ENCODE measurements at regions not wholly inside any gene's neighbourhood (a gene's known extent, or its start where the extent isn't known, plus 50 kb on each side); places are given as distances from the start of the nearest gene placed in this dataset.

DNA sequence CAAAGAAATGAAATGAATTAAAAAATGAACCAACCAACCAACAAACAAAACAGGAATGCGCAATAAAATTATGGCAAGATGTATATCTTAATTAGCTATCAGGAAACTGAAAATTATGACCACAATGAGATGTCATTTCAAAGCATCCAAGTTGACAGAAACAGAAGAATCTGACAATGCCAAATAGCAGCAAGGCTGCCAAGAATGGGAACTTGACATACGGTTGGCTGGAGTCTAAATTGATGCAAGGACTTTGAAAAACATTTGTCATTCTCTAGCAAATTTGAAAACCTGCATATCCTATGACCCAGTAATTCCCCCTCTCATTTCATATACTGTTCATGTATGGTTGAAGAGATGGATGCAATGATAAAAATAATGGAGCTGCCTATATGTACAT, 1262.6 kb downstream of the TBC1D22A start:
- no peak overlapping the region for H3K4me3 ChIP-seq (ENCODE audit: low read depth, low read length)

DNA sequence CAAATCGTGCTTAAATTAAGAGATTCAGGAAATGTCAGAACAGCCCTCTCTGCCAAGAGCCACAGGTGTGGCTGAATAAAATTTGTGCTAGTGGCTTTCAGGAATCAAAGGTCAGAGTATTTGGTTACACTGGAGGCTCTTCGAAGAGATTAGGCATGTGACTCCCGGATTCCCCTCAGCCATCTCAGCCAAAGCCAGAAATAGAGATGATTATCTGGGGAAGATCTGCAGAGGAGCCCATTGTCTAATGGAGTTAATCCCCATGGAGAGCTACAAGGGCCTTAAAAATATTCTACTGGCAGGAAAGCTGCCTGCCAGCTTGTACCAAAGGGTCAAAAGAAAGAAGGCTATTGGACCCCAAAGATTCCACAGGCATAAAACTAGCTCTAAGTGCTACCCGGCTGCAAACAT, 1259.5 kb downstream of the TBC1D22A start:
- H3K4me3 ChIP-seq (ENCODE audit: low read depth, low read length): no peak overlapping the region

DNA sequence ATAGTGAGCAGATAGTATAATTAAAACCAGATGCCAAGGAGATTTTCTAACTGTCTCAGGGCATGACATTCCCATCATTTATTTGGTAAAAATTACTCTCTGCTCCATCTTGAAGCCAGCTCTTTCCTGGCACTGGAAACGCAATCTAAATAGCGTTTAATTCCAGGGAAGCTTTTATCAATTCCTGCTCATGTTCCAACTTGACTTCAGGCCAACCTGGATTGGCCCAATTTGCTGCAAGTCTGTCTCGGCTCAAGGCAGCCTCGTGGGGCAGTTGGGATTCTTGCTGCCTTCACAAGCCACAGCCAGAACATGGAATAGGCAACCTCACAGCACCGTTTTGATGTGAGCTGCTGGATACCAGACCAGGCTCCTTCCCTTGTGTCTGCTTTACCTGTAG, 1255.9 kb downstream of the TBC1D22A start:
- H3K4me3 ChIP-seq (ENCODE audit: low read depth, low read length): no peak overlapping the region

DNA sequence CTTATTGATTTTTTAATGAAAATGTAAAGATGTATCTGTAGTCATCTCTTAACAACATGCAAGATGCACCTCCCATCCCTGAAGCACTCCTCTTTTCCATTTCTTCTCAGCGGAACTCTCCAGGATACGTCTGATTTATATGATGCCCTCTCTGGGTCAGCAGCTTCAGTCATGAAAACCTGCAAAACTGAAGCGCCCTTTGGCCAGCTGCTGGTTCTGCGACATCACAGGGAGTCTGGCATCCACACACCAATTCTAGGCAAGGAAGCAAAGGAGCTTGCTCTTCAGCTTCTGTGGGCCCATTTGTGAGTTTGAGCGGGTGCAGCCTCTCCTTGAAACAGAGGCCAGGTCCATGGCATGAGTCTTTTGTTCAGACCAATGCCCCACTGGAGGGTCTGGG, 1253.3 kb downstream of the TBC1D22A start:
- H3K4me3 ChIP-seq (ENCODE audit: low read depth, low read length): no peak overlapping the region

DNA sequence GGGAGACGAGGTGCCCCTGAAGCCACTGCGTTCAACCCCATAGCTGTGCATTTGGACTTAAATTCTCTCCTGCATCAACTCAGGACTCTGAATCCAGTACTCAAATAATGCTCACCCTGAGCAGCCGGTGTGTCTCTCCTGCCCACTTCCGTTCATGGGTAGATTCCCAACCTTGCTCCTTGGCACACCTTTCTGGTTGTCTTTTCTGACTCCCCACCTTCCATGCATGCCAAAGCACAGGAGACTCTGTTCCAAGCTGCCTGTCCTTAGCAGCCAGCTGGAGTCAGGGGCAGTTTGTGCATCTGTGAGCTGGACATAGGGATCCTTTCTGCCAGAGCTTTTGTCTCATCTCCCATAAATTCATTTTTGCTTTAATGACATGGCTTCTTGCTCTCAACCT, 1242.5 kb downstream of the TBC1D22A start:
- no peak overlapping the region for H3K4me3 ChIP-seq (ENCODE audit: low read depth, low read length)

DNA sequence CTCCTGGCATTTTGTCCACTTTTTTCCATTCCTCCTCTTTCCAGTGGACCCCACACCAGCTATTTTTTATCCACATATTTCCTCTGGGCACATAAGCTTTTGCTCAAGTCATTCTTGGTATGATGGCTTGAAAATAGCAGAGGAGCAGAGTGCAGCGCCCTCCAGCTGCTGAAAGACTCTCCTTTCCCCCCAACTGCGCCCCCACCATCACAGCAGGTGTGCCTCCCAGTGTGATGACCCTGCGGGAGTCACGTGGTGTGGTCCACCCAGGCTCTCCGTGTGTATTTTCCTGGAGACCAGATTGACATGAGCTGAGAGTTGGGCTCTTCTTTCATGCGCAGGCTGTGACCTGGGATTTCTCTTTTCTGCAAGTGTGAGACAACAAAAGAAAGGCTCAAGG, 1241.6 kb downstream of the TBC1D22A start:
- no peak overlapping the region for H3K4me3 ChIP-seq (ENCODE audit: low read depth, low read length)

DNA sequence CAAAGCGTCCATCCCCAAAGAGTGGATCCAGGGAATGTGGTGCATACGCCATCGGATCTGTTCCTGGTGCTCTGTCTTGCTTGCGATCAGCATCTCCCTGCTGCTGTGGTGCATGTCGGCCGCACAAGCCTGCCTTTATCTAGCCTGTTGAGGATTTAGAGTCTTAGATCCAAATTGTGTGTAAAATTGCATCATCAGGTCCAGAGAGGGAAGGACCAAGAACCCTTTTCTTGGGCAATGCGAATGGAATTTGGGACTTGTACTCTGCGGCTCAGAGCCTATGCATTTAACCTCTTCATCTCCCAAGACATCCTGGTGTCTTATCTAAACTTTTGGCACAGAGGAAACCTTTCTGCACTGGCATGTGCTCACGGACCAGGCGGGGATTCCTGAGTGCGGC, 1238.7 kb downstream of the TBC1D22A start:
- no peak overlapping the region for H3K4me3 ChIP-seq (ENCODE audit: low read depth, low read length)

DNA sequence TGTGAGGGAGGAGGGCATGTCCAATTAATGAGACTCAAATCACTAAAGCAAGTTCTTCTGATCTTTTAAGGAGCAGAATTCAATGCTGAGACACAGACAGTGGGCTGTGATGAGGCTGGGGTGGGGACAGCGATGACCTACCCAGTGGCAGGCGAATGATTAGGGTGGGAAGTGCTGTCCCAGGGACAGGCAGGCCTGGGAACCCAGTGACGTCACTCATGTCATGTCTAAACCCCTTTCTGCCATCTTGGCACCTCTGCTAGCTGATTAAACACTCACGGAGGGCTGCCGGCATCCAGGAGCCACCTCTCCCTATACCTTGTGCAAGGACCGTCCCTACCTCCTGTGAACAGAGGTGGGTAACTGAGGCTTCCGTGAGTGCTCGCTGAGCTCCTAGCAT, 1235.2 kb downstream of the TBC1D22A start:
- no peak overlapping the region for H3K4me3 ChIP-seq (ENCODE audit: low read depth, low read length)

DNA sequence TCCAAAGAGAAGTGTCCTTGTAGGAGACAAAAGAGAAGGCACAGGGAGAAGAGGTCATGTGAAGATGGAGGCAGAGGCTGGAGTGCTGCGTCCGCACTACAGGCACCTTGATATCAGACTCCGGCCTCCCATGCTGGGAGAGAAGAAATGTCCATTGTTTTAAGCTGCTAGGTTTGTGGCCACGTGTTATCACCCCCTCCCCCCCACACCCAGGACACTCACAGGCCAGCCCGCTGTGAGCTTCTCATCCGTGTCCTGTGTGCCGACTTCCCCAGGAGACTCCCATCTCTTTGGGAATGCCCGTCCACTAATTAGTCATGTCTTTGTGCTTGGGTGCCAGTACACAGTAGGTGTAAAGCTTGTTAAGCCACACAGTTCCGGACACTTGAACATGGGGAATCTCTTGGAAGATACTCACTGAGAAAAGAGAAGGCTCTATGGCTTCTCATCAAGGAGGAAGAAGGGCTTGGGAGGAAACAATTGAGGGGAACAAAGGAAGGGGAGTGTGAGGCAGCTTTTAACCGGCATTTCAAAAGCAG, 1234.7 kb downstream of the TBC1D22A start:
- H3K4me3 ChIP-seq (ENCODE audit: low read depth, low read length): no peak overlapping the region

DNA sequence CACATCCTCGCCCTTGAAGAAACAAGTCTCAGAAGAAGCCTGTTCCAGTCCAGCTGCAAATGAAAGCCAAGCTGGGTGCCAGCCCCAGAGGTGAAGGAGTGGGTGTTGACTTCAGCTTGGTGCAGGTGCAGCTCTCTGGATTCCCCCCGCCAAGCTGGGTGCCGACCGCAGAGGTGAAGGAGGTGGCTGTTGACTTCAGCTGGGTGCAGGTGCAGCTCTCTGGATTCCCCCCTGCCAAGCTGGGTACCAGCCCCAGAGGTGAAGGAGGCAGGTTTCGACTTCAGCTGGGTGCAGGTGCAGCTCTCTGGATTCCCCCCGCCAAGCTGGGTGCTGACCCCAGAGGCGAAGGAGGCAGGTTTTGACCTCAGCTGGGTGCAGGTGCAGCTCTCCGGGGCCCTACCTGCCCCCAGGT, 1234.0 kb downstream of the TBC1D22A start:
- no peak overlapping the region for H3K4me3 ChIP-seq (ENCODE audit: low read depth, low read length)

DNA sequence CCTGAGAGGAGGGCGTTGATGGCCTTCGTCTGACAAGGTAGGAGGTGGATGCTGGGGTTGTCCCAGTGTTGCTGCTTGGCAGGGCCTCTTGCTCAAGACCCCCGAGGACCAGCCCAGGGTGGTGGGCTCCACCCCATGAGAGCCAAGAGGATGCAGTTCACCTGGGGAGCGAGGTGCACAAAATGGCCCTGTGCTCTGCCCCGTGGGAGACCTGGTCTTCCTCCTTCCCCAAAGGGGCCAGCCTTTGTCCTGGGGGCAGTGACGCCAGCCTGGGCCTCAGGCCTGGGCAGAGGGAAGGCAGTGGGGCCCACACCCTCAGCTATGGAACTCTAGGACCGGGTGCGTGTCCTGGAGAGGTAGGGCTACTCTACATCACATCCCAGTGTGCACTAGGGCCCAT, 1233.3 kb downstream of the TBC1D22A start:
- H3K4me3 ChIP-seq (ENCODE audit: low read depth, low read length): no peak overlapping the region

DNA sequence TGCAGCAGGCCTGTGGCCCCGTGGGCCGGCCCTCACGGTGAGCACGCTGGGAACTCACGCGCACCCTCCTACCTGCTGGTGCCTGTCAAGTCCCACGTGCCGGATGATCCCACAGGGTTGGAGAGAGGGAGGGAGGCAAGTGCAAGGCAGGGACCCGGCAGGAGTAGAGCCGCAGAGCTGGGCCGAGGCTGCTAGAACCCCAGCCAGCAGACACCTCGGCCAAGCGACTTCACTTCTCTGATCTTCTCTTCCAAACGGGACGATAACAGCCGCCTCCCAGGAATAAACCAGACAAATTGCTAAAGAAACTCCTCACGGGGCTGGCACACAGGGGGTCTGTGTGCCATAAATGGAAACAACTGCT, 1232.8 kb downstream of the TBC1D22A start:
- no peak overlapping the region for H3K4me3 ChIP-seq (ENCODE audit: low read depth, low read length)

DNA sequence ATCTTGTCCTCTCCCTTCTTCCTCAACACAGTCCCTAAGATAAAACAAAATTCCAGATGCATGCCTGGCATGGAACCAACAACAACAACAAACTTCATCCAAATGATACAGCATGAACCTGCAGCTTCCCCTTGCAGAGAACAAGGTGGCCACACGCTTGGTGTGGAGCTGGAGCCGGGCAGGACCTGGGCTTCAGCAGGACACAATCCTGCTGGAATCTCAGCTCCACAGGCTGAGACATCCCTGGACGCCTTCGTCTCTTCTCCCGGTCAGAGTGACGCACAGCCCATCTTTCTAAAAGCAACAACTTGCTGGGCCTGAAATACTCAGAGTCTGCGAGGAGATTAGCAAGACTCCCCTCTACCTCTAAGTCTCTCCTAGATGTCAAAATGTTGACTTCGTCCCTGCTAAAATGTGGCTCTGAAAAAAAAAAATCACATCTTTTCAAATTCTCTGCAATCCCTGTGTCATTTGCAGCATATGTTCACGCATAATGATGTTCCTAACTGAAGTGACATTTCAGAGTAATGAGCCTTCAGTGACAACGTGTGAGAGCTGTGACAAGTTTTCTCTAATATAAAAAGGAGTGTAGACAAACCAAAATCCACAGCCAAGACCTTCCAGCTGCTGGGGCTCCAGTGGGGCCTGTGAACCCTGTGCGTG, 1232.3 kb downstream of the TBC1D22A start:
- no peak overlapping the region for H3K4me3 ChIP-seq (ENCODE audit: low read depth, low read length)

DNA sequence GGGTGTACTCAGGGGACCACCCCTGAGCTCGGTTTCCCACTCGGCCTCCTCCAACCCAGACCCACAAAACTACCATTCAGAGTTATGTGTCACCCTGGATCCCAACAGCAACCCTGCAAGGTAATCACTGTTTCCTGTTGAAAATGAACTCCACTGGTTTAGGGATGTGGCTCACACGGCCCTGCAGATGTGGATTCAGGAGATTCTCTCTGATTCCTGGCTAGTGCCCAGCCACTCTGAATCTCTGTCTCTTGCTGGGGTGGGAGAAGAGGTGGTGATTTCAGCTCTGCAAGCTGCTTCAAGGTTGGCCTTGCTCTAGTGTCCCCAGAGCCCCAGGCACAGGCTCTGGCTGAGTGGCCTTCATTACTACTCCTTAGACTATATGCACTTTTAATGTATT, 1231.6 kb downstream of the TBC1D22A start:
- no peak overlapping the region for H3K4me3 ChIP-seq (ENCODE audit: low read depth, low read length)

DNA sequence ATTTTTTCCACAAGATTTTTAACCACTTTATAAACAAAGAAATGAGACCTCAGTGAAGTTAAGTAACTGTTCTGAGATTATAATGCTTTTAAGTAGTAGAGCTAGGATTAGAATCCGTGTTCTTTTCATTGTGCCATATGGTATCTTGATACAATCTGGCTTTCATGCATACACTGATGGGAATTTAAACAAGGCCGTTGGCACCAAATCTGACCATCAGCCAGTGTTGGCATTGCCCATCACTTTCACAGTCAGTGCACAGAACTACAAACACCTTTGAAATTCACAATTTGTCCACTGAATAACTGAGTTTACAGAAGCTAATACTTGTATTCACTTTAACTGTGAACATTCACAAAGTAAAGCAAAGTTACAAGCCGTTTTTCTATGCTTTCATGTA, 1228.0 kb downstream of the TBC1D22A start:
- no peak overlapping the region for H3K4me3 ChIP-seq (ENCODE audit: low read depth, low read length)

DNA sequence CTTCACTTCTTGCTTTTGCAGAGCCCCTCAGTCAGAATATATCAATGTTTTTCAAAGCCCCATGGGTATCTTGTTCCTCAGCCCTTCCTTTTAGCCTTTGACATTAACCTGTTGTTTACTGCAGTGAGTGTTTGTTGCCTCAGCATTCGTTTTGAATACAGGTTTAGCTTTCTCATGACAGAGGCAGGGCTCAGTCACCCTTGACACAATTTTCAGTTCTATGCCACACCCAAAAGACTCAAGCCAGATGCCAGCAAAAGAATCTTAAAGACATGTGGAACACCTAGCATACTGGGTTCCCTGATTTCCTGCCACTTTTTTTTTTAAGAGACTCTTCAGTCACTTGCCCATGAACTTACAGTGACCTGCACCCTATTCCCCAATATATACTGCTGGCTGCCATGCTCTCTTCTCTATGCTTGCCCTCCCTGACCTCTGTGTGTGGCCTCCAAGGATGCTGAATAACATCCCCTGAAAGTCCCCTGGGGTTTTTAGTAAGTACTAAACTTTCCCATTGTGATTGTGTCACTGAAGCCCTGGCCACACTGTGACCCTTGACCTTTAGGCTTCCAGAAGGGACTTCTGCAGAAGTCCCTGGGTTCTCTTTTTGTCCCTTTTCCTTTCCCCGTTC, 1225.5 kb downstream of the TBC1D22A start:
- H3K4me3 ChIP-seq (ENCODE audit: low read depth, low read length): no peak overlapping the region

DNA sequence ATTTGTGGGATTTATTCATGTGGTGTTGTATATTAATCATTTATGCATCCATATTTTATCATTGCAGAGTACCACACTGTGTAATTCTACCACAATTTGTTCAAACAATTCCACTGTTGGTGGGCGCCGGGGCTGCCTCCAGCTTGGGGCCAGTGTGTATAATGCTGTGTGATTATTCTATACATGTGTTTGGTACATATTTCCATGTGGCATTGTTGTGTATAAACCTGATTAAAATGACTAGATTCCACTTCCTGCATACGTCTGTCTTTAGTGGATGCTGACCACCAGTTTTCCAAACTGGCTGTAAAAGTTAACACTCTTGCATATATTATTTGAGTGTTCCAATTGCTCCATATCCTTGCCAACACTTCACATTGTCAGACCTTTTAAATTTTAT, 1213.8 kb downstream of the TBC1D22A start:
- H3K4me3 ChIP-seq (ENCODE audit: low read depth, low read length): no peak overlapping the region

DNA sequence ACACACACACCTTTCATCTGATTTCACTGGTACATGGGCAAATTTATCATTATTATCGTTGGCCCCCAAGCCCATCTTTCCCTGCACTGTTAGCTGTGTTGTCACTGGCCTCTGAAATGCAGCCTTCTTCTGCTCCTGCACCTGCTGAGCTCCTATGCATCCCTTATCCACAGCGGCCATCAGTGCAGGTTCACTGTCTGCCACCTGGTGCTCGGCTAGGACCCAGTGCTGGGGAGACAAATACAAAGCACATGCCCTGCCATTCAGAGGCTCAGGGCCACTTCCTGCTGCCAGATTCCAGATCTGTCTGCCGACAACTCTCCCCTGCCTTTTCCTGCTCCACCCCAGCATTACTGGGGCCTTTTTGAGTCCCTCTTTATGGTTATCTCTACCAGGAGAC, 1205.4 kb downstream of the TBC1D22A start:
- no peak overlapping the region for H3K4me3 ChIP-seq (ENCODE audit: low read depth, low read length)

DNA sequence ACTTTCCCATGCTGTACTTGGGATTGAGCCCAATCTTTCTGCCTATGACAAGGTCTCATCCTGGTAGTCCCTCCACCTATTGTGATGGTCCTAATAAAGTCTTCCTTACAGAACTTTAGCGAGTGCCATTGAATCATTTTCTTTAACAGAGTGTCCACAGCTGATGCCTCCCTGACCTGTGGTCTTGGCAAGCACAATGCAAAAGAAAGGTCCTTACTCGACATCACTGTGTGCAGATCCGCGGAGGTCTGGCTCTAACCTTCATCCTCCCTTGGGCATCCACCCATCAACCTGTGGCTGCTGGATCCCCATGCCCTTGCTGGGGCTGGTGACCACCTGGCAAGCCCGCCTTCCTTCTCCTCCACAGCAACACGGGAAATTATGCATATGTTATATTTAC, 1203.9 kb downstream of the TBC1D22A start:
- H3K4me3 ChIP-seq (ENCODE audit: low read depth, low read length): no peak overlapping the region

DNA sequence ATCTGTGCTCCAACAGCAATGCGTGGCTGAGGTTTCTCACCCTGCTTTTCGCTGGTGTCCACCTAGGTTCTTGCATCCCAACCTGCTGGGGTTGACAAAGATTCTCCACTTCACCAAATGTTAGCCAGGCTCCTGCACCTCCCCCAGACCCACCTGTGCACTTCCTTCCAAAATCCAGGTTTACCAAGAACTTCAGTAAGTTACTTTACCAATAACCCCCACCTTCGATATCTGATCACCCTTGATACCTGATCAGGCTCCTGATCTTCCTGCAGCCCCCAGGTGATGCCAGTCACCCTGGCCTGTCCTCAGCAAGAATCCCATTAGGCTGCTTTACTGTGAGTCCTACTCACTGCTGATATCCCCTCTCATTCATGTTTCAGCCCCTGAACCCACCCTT, 1203.4 kb downstream of the TBC1D22A start:
- H3K4me3 ChIP-seq (ENCODE audit: low read depth, low read length): no peak overlapping the region

DNA sequence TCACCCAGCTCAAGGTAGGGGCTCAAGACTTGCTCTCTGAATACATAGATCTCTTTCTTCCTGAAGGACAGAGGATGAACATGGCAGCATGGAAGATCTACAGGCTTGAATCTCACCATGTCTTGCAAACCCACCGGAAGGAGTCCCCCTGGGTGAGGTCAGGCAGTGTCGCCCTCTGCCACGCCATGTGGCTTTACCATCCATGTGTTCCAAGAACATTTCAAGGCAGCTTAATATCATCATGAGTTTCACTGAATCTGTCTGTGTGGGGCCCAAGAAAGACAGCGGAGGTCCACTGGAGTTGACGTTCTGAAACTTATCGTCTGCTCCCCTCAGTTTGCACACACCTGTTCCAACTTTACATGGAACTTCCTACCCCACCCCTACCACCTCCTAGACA, 1202.6 kb downstream of the TBC1D22A start:
- no peak overlapping the region for H3K4me3 ChIP-seq (ENCODE audit: low read depth, low read length)

DNA sequence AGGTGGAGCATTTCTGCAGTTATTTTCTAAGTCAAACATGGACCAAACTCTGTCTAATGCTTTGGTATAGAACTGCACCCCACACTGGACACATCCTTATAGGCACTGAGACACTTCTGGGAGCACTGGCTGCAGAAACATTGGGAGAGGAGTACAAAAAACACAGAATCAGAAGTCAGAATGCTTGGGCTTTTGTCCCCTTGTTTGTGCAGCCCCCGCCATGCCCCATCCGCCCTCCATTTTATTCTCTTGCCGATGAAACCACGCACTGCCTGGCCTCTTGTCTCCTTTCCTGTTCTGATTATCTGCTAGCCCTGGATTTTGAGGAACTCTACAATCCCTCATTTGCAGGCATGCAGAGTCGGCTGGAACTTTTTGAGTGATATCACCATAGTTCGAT, 1201.2 kb downstream of the TBC1D22A start:
- no peak overlapping the region for H3K4me3 ChIP-seq (ENCODE audit: low read depth, low read length)

DNA sequence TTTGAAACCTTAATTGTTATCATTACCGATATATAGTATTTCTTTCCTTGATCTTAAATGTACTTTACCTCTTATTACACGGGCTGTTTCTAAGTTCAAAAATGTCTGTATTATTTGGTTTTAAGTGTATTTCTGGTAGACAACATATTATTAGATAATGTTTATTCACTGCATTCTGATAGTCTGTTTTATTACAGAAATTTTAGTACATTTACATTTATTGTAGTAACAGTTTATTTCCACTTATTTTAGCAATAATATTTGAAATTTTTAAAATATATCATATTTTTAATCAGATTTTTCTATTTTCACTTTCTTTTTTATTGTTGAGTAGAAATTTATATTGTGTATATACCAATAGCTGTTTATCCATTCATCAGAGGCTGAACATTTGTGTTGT, 1195.2 kb downstream of the TBC1D22A start:
- H3K4me3 ChIP-seq (ENCODE audit: low read depth, low read length): no peak overlapping the region
